ENCODE measurements at regions not wholly inside any gene's neighbourhood (a gene's known extent, or its start where the extent isn't known, plus 50 kb on each side); places are given as distances from the start of the nearest gene placed in this dataset.
"Not testable (repeated sequence)": the region's sequence is repeated elsewhere in the genome, so short reads cannot be mapped to it uniquely, and the experiment has no call there.

- no peaks in the 10 kb centered on the region for H3K4me1 Mint-ChIP-seq
- no peaks in the 10 kb centered on the region for H3K9me3 Mint-ChIP-seq
- H3K27me3 Mint-ChIP-seq (ENCODE audit: low read depth): peaks cover 3% of the 10 kb centered on the region
- H3K27ac Mint-ChIP-seq: no peak overlapping the region
- H3K4me3 Mint-ChIP-seq: no peak overlapping the region
- no peak for TF ChIP-seq CTCF (IDR thresholded peaks at IDR 0.05; ENCODE audit: unreplicated experiment in 3 of 3)
- no peaks in the 10 kb centered on the region for H3K36me3 Mint-ChIP-seq (ENCODE audit: low read depth)
Observed at GRCh38 chr2:124983595-124983994, 958.5 kb downstream of the CNTNAP5 start.

GRCh38 chr2:124985270-124985669 is 960.2 kb downstream of the CNTNAP5 start:
- H3K36me3 Mint-ChIP-seq (ENCODE audit: low read depth): no peaks in the 10 kb centered on the region
- no peak overlapping the region for H3K27ac Mint-ChIP-seq
- no peaks in the 10 kb centered on the region for H3K9me3 Mint-ChIP-seq
- no peak overlapping the region for H3K4me3 Mint-ChIP-seq
- H3K27me3 Mint-ChIP-seq (ENCODE audit: low read depth): peaks cover 3% of the 10 kb centered on the region
- TF ChIP-seq CTCF (IDR thresholded peaks at IDR 0.05; ENCODE audit: unreplicated experiment in 3 of 3): no peak
- no peaks in the 10 kb centered on the region for H3K4me1 Mint-ChIP-seq

GRCh38 chr2:124986136-124986535 is 961.0 kb downstream of the CNTNAP5 start:
- no peak overlapping the region for H3K4me3 Mint-ChIP-seq
- no peak overlapping the region for H3K27ac Mint-ChIP-seq
- no peaks in the 10 kb centered on the region for H3K36me3 Mint-ChIP-seq (ENCODE audit: low read depth)
- no peak for TF ChIP-seq CTCF (IDR thresholded peaks at IDR 0.05; ENCODE audit: unreplicated experiment in 3 of 3)
- H3K9me3 Mint-ChIP-seq: no peaks in the 10 kb centered on the region
- no peaks in the 10 kb centered on the region for H3K4me1 Mint-ChIP-seq
- H3K27me3 Mint-ChIP-seq (ENCODE audit: low read depth): peaks cover 3% of the 10 kb centered on the region

GRCh38 chr2:124986870-124987269 is 961.8 kb downstream of the CNTNAP5 start:
- H3K36me3 Mint-ChIP-seq (ENCODE audit: low read depth); H3K27ac Mint-ChIP-seq; H3K27me3 Mint-ChIP-seq (ENCODE audit: low read depth); H3K4me3 Mint-ChIP-seq; H3K9me3 Mint-ChIP-seq; H3K4me1 Mint-ChIP-seq: not testable (repeated sequence)

- not testable (repeated sequence) for H3K27ac Mint-ChIP-seq; H3K4me1 Mint-ChIP-seq; H3K36me3 Mint-ChIP-seq (ENCODE audit: low read depth); H3K27me3 Mint-ChIP-seq (ENCODE audit: low read depth); H3K4me3 Mint-ChIP-seq; H3K9me3 Mint-ChIP-seq
Observed at GRCh38 chr2:124987436-124987835, 962.3 kb downstream of the CNTNAP5 start.

- H3K36me3 Mint-ChIP-seq (ENCODE audit: low read depth): no peaks in the 10 kb centered on the region
- no peak for TF ChIP-seq CTCF (IDR thresholded peaks at IDR 0.05; ENCODE audit: unreplicated experiment in 3 of 3)
- peaks cover 3% of the 10 kb centered on the region for H3K27me3 Mint-ChIP-seq (ENCODE audit: low read depth)
- H3K4me3 Mint-ChIP-seq: no peak overlapping the region
- no peaks in the 10 kb centered on the region for H3K9me3 Mint-ChIP-seq
- no peaks in the 10 kb centered on the region for H3K4me1 Mint-ChIP-seq
- no peak overlapping the region for H3K27ac Mint-ChIP-seq
Observed at GRCh38 chr2:124988111-124988510, 963.0 kb downstream of the CNTNAP5 start.

GRCh38 chr2:124988794-124989193 is 963.7 kb downstream of the CNTNAP5 start:
- TF ChIP-seq CTCF (IDR thresholded peaks at IDR 0.05; ENCODE audit: unreplicated experiment in 3 of 3): no peak
- no peaks in the 10 kb centered on the region for H3K4me1 Mint-ChIP-seq
- peaks cover 3% of the 10 kb centered on the region for H3K27me3 Mint-ChIP-seq (ENCODE audit: low read depth)
- no peaks in the 10 kb centered on the region for H3K36me3 Mint-ChIP-seq (ENCODE audit: low read depth)
- H3K27ac Mint-ChIP-seq: no peak overlapping the region
- H3K4me3 Mint-ChIP-seq: no peak overlapping the region
- H3K9me3 Mint-ChIP-seq: no peaks in the 10 kb centered on the region
